ENCODE measurements at regions not wholly inside any gene's neighbourhood (a gene's known extent, or its start where the extent isn't known, plus 50 kb on each side); places are given as distances from the start of the nearest gene placed in this dataset.

DNA sequence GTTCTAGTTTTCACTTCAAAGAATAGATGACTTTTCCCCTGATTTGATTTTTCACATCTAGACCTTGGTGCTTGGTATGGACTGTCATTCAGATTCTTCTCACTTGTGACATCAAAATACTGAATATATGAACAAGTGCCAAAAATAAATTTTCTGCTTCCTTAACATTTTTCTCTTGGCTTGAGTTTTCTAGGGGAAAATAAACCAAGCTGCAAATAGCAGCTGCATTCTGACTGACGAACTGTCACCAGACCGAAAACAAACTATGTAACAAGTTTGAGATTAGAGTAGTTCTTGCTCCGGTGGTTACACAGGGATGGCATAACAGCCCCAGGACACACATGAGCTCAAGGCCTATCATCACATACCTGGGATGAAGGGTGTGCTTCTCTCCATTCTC is 345.7 kb downstream of the CNTNAP4 start:
- TF ChIP-seq POLR2A (IDR thresholded peaks at IDR 0.05; ENCODE audit: low read depth, low read length) (no peak), POLR2AphosphoS5 (IDR thresholded peaks at IDR 0.05; ENCODE audit: low read depth, low read length) (no peak), TAF1 (IDR thresholded peaks at IDR 0.05; ENCODE audit: borderline replicate concordance, low read depth, low read length) (no peak)
